Vagina (tissue), 2 donors: ENCODE measurements at regions not wholly inside any gene's neighbourhood (a gene's known extent, or its start where the extent isn't known, plus 50 kb on each side); places are given as distances from the start of the nearest gene placed in this dataset.

Source experiments
- DNase-seq, 2 donors: peaks; one replicate each; pipeline ENCODE4 v3.0.0-alpha.2; 2017; ENCODE audit errors: extremely low spot score in 2 of 2
- H3K27ac ChIP-seq: fragments of 200-600 bp; sonication (generic); one replicate; pipeline ENCODE4 v1.5.1; 2019
- H3K27me3 ChIP-seq: fragments of 200-600 bp; sonication (generic); one replicate; pipeline ENCODE4 v1.5.1; 2019
- H3K36me3 ChIP-seq, 2 donors: fragments of 200-600 bp; sonication (generic); one replicate each; pipeline ENCODE4 v1.5.1; 2017 to 2019
- H3K4me1 ChIP-seq: fragments of 200-600 bp; sonication (generic); one replicate; pipeline ENCODE4 v1.5.1; 2019
- H3K4me3 ChIP-seq, 2 donors: fragments of 200-600 bp; sonication (generic); 1 replicate in 1 of 2; 2 replicates in 1 of 2; pipeline ENCODE4 v1.5.1; 2016 to 2019
- H3K9me3 ChIP-seq: fragments of 200-600 bp; sonication (generic); one replicate; pipeline ENCODE4 v1.5.1; 2019
- POLR2A ChIP-seq, 2 donors: fragments of 450-650 bp; IDR thresholded peaks; one replicate each; pipeline ENCODE4 v1.6.1; 2017; ENCODE audit warnings: antibody characterized with exemption in 2 of 2, mild to moderate bottlenecking in 2 of 2, moderate library complexity in 2 of 2
- POLR2AphosphoS5 ChIP-seq, 2 donors: sonication (generic); formaldehyde crosslinking; IDR thresholded peaks; one replicate each; pipeline ENCODE4 v1.9.0; 2017; ENCODE audit warnings: antibody characterized with exemption in 2 of 2, mild to moderate bottlenecking in 2 of 2, low read depth in 1 of 2; ENCODE audit not compliant: insufficient read depth in 1 of 2
- intact Hi-C: fragments of 100-400 bp; cut with DNase I; formaldehyde crosslinking; loops from one replicate; pipeline ENCODE4 v1.15.1; 2023
- TF ChIP-seq, protein P1 (sequence below), 3 experiments: fragments of 450-650 bp in 2 of 3; fragments of 200-600 bp in 1 of 3; sonication (generic) in 1 of 3; IDR thresholded peaks; one replicate each; pipeline ENCODE4 v1.5.1; 2017 to 2019; ENCODE audit warnings: antibody characterized with exemption in 3 of 3, mild to moderate bottlenecking in 2 of 3, moderate library complexity in 2 of 3

DNA sequence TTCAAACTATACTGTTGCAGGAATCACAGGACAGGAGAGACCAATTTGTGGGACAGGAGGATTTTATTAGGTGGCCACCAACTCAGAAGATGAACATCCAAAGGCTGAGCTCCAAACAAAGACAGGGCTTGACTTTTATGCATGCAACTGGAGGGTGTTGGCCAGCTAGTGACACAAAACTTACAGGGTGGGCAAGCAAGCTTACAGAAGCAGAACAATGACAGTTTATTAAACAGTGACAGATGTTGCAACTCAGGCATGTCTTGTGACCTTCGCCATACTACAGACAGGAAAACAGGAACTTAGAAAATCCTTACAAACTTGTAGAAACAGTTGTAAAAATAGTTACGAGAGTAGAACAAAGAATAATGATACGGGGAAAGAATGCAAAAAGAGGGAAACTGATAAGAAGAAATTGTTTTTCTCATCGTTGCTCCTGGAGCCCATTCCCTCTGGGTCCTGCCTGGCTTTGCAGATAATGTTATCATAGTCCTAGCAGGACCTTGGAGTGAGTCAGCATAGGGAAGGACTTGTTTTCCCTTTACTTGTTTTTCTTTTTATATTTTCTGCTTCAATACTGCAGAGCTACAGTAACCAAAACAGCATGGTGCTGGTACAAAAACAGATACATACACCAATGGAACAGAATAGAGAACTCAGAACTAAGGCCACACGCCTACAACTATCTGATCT is 2083.0 kb upstream of the ACO1 start:
- Histone ChIP-seq H3K27me3 (no peaks in the 10 kb centered on the region), H3K36me3 (no peaks in the 10 kb centered on the region), H3K9me3 (no peaks in the 10 kb centered on the region), H3K4me1 (no peaks in the 10 kb centered on the region), H3K27ac (no peak overlapping the region), H3K4me3 (no peak overlapping the region)
- intact Hi-C loops, result no loop called here
- no peak for TF ChIP-seq POLR2A (IDR thresholded peaks at IDR 0.05)
- DNase-seq, result no peak

DNA sequence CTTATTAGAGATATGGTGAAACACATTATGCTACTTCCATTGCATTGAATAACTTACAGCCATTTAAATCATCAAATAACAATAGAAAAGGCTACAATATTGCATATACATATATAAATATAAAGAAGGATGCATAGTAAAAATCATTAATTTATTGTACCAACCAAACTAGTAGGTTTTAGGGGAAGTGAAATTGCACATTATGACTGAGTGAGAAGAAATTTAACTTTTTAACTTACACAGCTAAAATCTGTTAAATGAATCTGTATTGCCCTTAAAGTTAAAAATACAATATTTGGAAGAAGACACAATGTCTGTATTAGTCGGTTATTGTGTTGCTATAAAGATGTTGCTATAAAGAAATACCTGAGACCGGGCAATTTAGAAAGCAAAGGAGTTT is 2073.7 kb upstream of the ACO1 start:
- DNase-seq, result no peak
- no peak overlapping the region for H3K4me3 ChIP-seq
- intact Hi-C loops, result loop anchor here (5.0 kb wide), 1 partner anchor 567 kb away; no protein-coding TSS in a partner anchor
- H3K9me3 ChIP-seq, result no peaks in the 10 kb centered on the region
- no peaks in the 10 kb centered on the region for H3K4me1 ChIP-seq
- no peak overlapping the region for H3K27ac ChIP-seq
- H3K27me3 ChIP-seq, result no peaks in the 10 kb centered on the region
- H3K36me3 ChIP-seq, result no peaks in the 10 kb centered on the region
- TF ChIP-seq, protein P1, sequence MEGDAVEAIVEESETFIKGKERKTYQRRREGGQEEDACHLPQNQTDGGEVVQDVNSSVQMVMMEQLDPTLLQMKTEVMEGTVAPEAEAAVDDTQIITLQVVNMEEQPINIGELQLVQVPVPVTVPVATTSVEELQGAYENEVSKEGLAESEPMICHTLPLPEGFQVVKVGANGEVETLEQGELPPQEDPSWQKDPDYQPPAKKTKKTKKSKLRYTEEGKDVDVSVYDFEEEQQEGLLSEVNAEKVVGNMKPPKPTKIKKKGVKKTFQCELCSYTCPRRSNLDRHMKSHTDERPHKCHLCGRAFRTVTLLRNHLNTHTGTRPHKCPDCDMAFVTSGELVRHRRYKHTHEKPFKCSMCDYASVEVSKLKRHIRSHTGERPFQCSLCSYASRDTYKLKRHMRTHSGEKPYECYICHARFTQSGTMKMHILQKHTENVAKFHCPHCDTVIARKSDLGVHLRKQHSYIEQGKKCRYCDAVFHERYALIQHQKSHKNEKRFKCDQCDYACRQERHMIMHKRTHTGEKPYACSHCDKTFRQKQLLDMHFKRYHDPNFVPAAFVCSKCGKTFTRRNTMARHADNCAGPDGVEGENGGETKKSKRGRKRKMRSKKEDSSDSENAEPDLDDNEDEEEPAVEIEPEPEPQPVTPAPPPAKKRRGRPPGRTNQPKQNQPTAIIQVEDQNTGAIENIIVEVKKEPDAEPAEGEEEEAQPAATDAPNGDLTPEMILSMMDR (IDR thresholded peaks at IDR 0.05), result no peak
- TF ChIP-seq POLR2AphosphoS5 (IDR thresholded peaks at IDR 0.05; ENCODE audit: insufficient read depth in 1 of 2, low read depth in 1 of 2) (no peak), POLR2A (IDR thresholded peaks at IDR 0.05) (no peak)

DNA sequence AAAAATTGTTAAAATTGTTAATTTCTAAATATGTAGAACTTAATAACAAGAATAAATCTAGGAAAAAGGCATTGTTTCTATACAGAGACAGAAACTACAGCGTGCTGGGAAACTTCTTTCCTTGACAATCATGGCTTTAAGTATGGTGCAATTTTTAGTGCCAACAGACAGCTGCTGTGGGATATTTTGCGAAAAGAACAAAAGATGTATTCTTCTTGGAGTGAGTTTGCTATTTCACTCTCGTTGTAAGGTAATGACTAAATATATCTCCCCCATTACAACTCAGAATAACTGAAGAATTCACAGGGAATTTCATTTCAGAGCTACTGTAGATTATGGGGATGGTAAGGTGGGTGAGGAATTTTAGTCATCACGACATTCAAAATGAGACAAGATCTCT is 2055.0 kb upstream of the ACO1 start:
- no peaks in the 10 kb centered on the region for H3K9me3 ChIP-seq
- TF ChIP-seq, protein P1 (IDR thresholded peaks at IDR 0.05), result no peak
- TF ChIP-seq POLR2AphosphoS5 (IDR thresholded peaks at IDR 0.05; ENCODE audit: insufficient read depth in 1 of 2, low read depth in 1 of 2) (no peak), POLR2A (IDR thresholded peaks at IDR 0.05) (no peak)
- no peak for DNase-seq
- no peaks in the 10 kb centered on the region for H3K4me1 ChIP-seq
- no peaks in the 10 kb centered on the region for H3K36me3 ChIP-seq
- H3K4me3 ChIP-seq, result no peak overlapping the region
- H3K27ac ChIP-seq, result no peak overlapping the region
- H3K27me3 ChIP-seq, result no peaks in the 10 kb centered on the region
- intact Hi-C loops, result no loop called here

DNA sequence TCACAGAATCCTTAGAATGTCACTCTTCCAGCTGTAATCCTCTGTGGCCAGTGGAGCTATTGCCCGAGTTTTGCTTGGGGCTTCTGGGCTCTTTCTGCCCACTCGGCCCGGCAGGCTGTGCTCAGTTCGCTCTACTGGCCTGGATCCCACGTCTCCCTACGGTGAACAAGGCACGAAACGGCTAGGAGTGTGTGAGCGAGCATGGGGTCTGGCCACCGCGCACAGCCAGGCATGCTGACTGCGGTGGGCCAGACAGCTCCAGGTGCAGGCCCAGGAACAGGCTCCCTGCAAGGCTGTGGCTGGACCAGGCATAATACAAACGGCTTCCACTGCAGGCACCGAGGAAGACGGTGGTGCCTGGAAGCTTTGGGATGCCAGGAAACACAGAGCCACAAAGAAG is 2035.5 kb upstream of the ACO1 start:
- Histone ChIP-seq H3K27ac (no peak overlapping the region), H3K9me3 (no peaks in the 10 kb centered on the region), H3K4me3 (no peak overlapping the region), H3K36me3 (no peaks in the 10 kb centered on the region), H3K27me3 (no peaks in the 10 kb centered on the region), H3K4me1 (no peaks in the 10 kb centered on the region)
- TF ChIP-seq POLR2A (IDR thresholded peaks at IDR 0.05) (no peak), POLR2AphosphoS5 (IDR thresholded peaks at IDR 0.05; ENCODE audit: insufficient read depth in 1 of 2, low read depth in 1 of 2) (no peak)
- TF ChIP-seq, protein P1 (IDR thresholded peaks at IDR 0.05), result no peak
- intact Hi-C loops, result no loop called here
- DNase-seq, result no peak

DNA sequence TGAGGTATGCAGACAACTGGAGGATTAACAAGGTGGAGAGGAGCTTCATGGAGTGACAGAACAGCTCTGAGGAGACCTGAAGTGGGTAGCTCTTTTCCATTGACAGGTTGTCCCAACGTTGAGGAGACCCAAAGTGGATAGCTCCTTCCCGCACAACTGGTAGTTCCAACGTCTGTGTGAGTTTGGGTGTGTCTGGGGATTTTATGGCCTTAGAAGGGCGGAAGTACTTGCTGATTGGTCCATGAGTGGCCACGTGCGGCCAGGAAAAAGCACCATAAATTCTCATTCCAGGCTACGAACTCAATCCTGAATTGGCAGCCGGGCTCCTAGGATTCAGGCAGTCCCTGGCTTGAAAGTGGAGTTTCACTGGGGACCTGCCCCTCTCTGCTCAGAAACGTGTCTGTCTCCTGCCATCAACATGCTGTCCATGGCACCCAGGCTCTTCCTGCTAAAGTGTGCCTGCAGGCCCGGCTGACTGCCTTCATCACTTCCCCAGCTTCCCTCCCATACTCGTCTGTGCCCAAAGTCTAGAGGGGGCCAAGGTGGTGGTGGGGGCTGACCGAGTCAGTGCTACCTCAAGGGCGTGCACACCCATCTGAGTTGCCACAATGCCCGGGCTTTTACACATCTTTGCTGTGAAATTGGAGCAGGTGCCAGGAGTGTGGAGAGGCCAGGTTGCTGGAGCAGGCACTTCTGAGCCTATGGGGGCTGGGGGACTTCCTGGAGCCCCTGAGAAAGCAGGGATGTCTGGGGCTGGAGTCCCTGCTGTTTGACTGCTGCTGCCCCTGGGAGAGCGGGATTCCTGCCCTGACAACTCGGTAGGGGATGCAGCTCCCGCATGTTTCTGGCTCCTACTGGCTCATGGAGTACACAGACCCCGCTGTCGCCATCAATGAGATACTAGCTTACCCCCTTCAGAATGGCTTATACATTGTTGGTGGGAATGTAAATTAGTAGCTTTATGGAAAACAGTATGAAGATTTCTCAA is 2034.6 kb upstream of the ACO1 start:
- Histone ChIP-seq H3K4me1 (no peaks in the 10 kb centered on the region), H3K27me3 (no peaks in the 10 kb centered on the region), H3K27ac (no peak overlapping the region), H3K4me3 (no peak overlapping the region), H3K36me3 (no peaks in the 10 kb centered on the region), H3K9me3 (no peaks in the 10 kb centered on the region)
- no peak for DNase-seq
- intact Hi-C loops, result no loop called here
- no peak for TF ChIP-seq POLR2AphosphoS5 (IDR thresholded peaks at IDR 0.05; ENCODE audit: insufficient read depth in 1 of 2, low read depth in 1 of 2)
- TF ChIP-seq POLR2A (IDR thresholded peaks at IDR 0.05), result no peak
- TF ChIP-seq, protein P1 (IDR thresholded peaks at IDR 0.05), result no peak
